WTC11 (cell line): ENCODE measurements at regions not wholly inside any gene's neighbourhood (a gene's known extent, or its start where the extent isn't known, plus 50 kb on each side); places are given as distances from the start of the nearest gene placed in this dataset.

Experiments used
- E2F1 ChIP-seq: sonication (generic); formaldehyde crosslinking; IDR thresholded peaks from 2 replicates; pipeline ENCODE4 v1.8.0; 2022; ENCODE audit warnings: mild to moderate bottlenecking, missing genetic modification reagents
- JUN ChIP-seq: sonication (generic); formaldehyde crosslinking; IDR thresholded peaks from 2 replicates; pipeline ENCODE4 v1.8.0; 2023; ENCODE audit warnings: mild to moderate bottlenecking, missing genetic modification reagents
- RELA ChIP-seq: sonication (generic); formaldehyde crosslinking; IDR thresholded peaks from 2 replicates; pipeline ENCODE4 v1.8.1; 2022; ENCODE audit warnings: missing genetic modification reagents, mild to moderate bottlenecking, borderline replicate concordance
- ZNF121 ChIP-seq: sonication (generic); formaldehyde crosslinking; IDR thresholded peaks from 2 replicates; pipeline ENCODE4 v1.8.0; 2023; ENCODE audit warnings: missing genetic modification reagents
- ZNF232 ChIP-seq: sonication (generic); formaldehyde crosslinking; IDR thresholded peaks from 2 replicates; pipeline ENCODE4 v1.8.0; 2022; ENCODE audit warnings: mild to moderate bottlenecking, missing genetic modification reagents
- TF ChIP-seq, protein P1 (sequence below): sonication (generic); formaldehyde crosslinking; IDR thresholded peaks from 2 replicates; pipeline ENCODE4 v1.8.0; 2022; ENCODE audit warnings: mild to moderate bottlenecking, missing genetic modification reagents
- TF ChIP-seq, protein P2 (sequence below): fragments of 200-600 bp; IDR thresholded peaks from 2 replicates; pipeline ENCODE4 v1.8.0; 2022; ENCODE audit warnings: antibody characterized with exemption

DNA sequence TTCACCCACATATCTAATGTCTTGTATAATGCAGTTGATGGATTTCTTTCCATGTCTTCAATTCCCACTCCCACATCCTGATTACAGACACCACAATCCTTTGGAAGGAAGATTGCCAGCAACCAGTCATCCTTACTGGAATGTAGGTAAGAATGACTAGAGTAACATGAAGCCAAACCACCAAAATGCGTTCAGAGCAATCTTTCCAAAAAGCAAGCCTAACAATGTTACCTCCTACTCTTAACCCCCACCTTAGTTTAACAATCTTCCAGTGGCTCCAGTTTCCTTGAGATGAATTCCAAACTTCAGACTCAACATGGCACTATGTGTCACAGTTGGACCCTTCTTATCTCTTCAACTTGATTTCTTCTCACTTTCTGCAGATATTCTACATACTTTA lies 685.6 kb downstream of the DOK5 start:
- TF ChIP-seq E2F1 (CRISPR knock-in tag) (no peak), RELA (no peak), ZNF121 (CRISPR knock-in tag) (no peak), JUN (no peak), ZNF232 (no peak)
- TF ChIP-seq, protein P1, sequence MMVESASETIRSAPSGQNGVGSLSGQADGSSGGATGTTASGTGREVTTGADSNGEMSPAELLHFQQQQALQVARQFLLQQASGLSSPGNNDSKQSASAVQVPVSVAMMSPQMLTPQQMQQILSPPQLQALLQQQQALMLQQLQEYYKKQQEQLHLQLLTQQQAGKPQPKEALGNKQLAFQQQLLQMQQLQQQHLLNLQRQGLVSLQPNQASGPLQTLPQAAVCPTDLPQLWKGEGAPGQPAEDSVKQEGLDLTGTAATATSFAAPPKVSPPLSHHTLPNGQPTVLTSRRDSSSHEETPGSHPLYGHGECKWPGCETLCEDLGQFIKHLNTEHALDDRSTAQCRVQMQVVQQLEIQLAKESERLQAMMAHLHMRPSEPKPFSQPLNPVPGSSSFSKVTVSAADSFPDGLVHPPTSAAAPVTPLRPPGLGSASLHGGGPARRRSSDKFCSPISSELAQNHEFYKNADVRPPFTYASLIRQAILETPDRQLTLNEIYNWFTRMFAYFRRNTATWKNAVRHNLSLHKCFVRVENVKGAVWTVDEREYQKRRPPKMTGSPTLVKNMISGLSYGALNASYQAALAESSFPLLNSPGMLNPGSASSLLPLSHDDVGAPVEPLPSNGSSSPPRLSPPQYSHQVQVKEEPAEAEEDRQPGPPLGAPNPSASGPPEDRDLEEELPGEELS (CRISPR knock-in tag), result no peak
- TF ChIP-seq, protein P2, sequence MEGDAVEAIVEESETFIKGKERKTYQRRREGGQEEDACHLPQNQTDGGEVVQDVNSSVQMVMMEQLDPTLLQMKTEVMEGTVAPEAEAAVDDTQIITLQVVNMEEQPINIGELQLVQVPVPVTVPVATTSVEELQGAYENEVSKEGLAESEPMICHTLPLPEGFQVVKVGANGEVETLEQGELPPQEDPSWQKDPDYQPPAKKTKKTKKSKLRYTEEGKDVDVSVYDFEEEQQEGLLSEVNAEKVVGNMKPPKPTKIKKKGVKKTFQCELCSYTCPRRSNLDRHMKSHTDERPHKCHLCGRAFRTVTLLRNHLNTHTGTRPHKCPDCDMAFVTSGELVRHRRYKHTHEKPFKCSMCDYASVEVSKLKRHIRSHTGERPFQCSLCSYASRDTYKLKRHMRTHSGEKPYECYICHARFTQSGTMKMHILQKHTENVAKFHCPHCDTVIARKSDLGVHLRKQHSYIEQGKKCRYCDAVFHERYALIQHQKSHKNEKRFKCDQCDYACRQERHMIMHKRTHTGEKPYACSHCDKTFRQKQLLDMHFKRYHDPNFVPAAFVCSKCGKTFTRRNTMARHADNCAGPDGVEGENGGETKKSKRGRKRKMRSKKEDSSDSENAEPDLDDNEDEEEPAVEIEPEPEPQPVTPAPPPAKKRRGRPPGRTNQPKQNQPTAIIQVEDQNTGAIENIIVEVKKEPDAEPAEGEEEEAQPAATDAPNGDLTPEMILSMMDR, result no peak
